IMR-90 (cell line): ENCODE measurements at regions not wholly inside any gene's neighbourhood (a gene's known extent, or its start where the extent isn't known, plus 50 kb on each side); places are given as distances from the start of the nearest gene placed in this dataset.

Experiments used
- ATAC-seq: fragments of 200-7000 bp; cut with Tn5 transposase; 2 replicates; pipeline ENCODE4 v1.9.1; 2020; ENCODE audit warnings: low read depth, mild to moderate bottlenecking, moderate library complexity
- BruUV-seq: library from RNA; stranded (reverse); fragments of 400-500 nt; replicated peaks from 2 replicates; lab custom pipeline; 2021; lab: Mats Ljungman, UMichigan
- CTCF ChIA-PET: fragments of 300-600 bp; formaldehyde crosslinking; extraction: SDS; loops from one replicate; lab custom pipeline; 2021; ENCODE audit warnings: antibody characterized with exemption; lab: Yijun Ruan, JAX
- POLR2A ChIA-PET: fragments of 300-600 bp; sonication (Branson Sonifier 250); formaldehyde crosslinking; loops from one replicate; lab custom pipeline; 2022; ENCODE audit warnings: antibody characterized with exemption; ENCODE audit not compliant: unreplicated experiment; lab: Charles Lee
- DNase-seq: peaks from one replicate; pipeline ENCODE4 v3.0.0; 2013
- H2AFZ ChIP-seq: replicated peaks from 2 replicates; pipeline ENCODE3; 2013; ENCODE audit warnings: low read length, mild to moderate bottlenecking; ENCODE audit not compliant: poor library complexity
- H2AK5ac ChIP-seq: 2 replicates; pipeline ENCODE4 v1.6.1; 2013; ENCODE audit warnings: low read depth, low read length, inconsistent platforms
- H2AK9ac ChIP-seq: replicated peaks from 2 replicates; pipeline ENCODE3; 2013; ENCODE audit warnings: mild to moderate bottlenecking, low read depth, low read length, moderate library complexity; ENCODE audit not compliant: poor library complexity
- H2BK120ac ChIP-seq: 2 replicates; pipeline ENCODE4 v1.6.1; 2013; ENCODE audit warnings: low read depth, low read length, inconsistent platforms
- H2BK15ac ChIP-seq: 3 replicates; pipeline ENCODE4 v1.6.1; 2013; ENCODE audit warnings: low read depth, low read length, inconsistent platforms
- H2BK20ac ChIP-seq: 2 replicates; pipeline ENCODE4 v1.6.1; 2013; ENCODE audit warnings: low read depth, mild to moderate bottlenecking, inconsistent platforms, low read length, moderate library complexity
- H2BK5ac ChIP-seq: 2 replicates; pipeline ENCODE4 v1.6.1; 2013; ENCODE audit warnings: mild to moderate bottlenecking, low read depth, low read length, inconsistent platforms; ENCODE audit not compliant: poor library complexity, severe bottlenecking
- H3K14ac ChIP-seq: replicated peaks from 2 replicates; pipeline ENCODE4 v1.6.1; 2013; ENCODE audit warnings: low read depth, low read length, inconsistent platforms
- H3K18ac ChIP-seq: 2 replicates; pipeline ENCODE4 v1.6.1; 2013; ENCODE audit warnings: low read depth, low read length, control low read depth
- H3K23ac ChIP-seq: 2 replicates; pipeline ENCODE4 v1.6.1; 2013; ENCODE audit warnings: low read depth, low read length, inconsistent platforms
- H3K27ac ChIP-seq: 2 replicates; pipeline ENCODE4 v1.5.1; 2013; ENCODE audit warnings: mild to moderate bottlenecking, control low read depth, low read length; ENCODE audit not compliant: insufficient read depth
- H3K27me3 ChIP-seq: 2 replicates; pipeline ENCODE4 v1.6.1; 2013; ENCODE audit warnings: low read length; ENCODE audit not compliant: control insufficient read depth, insufficient read depth
- H3K36me3 ChIP-seq: 2 replicates; pipeline ENCODE4 v1.6.1; 2013; ENCODE audit warnings: low read length, mixed read lengths; ENCODE audit not compliant: control insufficient read depth, insufficient read depth
- H3K4ac ChIP-seq: 2 replicates; pipeline ENCODE4 v1.6.1; 2013; ENCODE audit warnings: low read depth, low read length, inconsistent platforms
- H3K4me1 ChIP-seq: 2 replicates; pipeline ENCODE4 v1.6.1; 2013; ENCODE audit warnings: low read length, mixed read lengths; ENCODE audit not compliant: control insufficient read depth, insufficient read depth
- H3K4me2 ChIP-seq: 2 replicates; pipeline ENCODE4 v1.6.1; 2013; ENCODE audit warnings: low read depth, mild to moderate bottlenecking, control low read depth, low read length, moderate library complexity
- H3K4me3 ChIP-seq: 2 replicates; pipeline ENCODE4 v1.5.1; 2013; ENCODE audit warnings: low read depth, mild to moderate bottlenecking, control low read depth, low read length, moderate library complexity; ENCODE audit not compliant: insufficient read depth
- H3K56ac ChIP-seq: 2 replicates; pipeline ENCODE4 v1.6.1; 2013; ENCODE audit warnings: low read length, inconsistent platforms; ENCODE audit not compliant: insufficient read depth; ENCODE audit errors: extremely low read depth
- H3K79me1 ChIP-seq, 2 experiments: 2 replicates each; pipeline ENCODE4 v1.6.1; 2013; ENCODE audit warnings: low read length in 2 of 2, inconsistent platforms in 1 of 2, low read depth in 1 of 2
- H3K9ac ChIP-seq: 2 replicates; pipeline ENCODE4 v1.6.1; 2013; ENCODE audit warnings: low read depth, low read length, control low read depth
- H3K9me1 ChIP-seq: 2 replicates; pipeline ENCODE4 v1.6.1; 2013; ENCODE audit warnings: low read length, inconsistent platforms; ENCODE audit not compliant: insufficient read depth
- H3K9me3 ChIP-seq: 2 replicates; pipeline ENCODE4 v1.6.1; 2013; ENCODE audit warnings: low read length; ENCODE audit not compliant: control insufficient read depth, insufficient read depth
- H4K20me1 ChIP-seq: 2 replicates; pipeline ENCODE4 v1.6.1; 2013; ENCODE audit warnings: low read length, inconsistent platforms; ENCODE audit not compliant: insufficient read depth
- H4K5ac ChIP-seq: 2 replicates; pipeline ENCODE4 v1.6.1; 2013; ENCODE audit warnings: mild to moderate bottlenecking, low read depth, low read length, control low read depth
- H4K8ac ChIP-seq, 2 experiments: 2 replicates each; pipeline ENCODE4 v1.6.1; 2013; ENCODE audit warnings: low read depth in 2 of 2, low read length in 2 of 2, control low read depth in 1 of 2, inconsistent platforms in 1 of 2
- H4K91ac ChIP-seq: 2 replicates; pipeline ENCODE4 v1.6.1; 2013; ENCODE audit warnings: low read depth, low read length, inconsistent platforms; ENCODE audit not compliant: insufficient read depth
- CHD1 ChIP-seq: IDR thresholded peaks from 2 replicates; pipeline ENCODE4 v1.6.1; 2012; ENCODE audit warnings: low read depth, low read length, improper control_type of control experiment
- MAZ ChIP-seq: IDR thresholded peaks from 2 replicates; pipeline ENCODE4 v1.6.1; 2012; ENCODE audit warnings: low read depth, mild to moderate bottlenecking, low read length, improper control_type of control experiment, moderate library complexity, borderline replicate concordance
- POLR2A ChIP-seq: IDR thresholded peaks from 2 replicates; pipeline ENCODE4 v1.6.1; 2012; ENCODE audit warnings: mild to moderate bottlenecking, low read depth, low read length
- RCOR1 ChIP-seq: IDR thresholded peaks from 2 replicates; pipeline ENCODE4 v1.6.1; 2012; ENCODE audit warnings: mild to moderate bottlenecking, low read length, improper control_type of control experiment; ENCODE audit not compliant: insufficient replicate concordance
- WGBS, 2 experiments: methylation state at CpG; one replicate each; pipeline versions ENCODE4 v1.1.5 to v1.1.7; 2013; ENCODE audit warnings: missing lambda C conversion rate in 2 of 2; ENCODE audit not compliant: insufficient read length in 1 of 2; ENCODE audit errors: extremely low coverage in 2 of 2; 5-methylcytosine and 5-hydroxymethylcytosine counted together
- dilution Hi-C: fragments of 300-500 bp; cut with HindIII; formaldehyde crosslinking; loops from one replicate; pipeline ENCODE4 v1.14.3; 2018; ENCODE audit warnings: low sequenced_read_pairs; ENCODE audit not compliant: unreplicated experiment
- in situ Hi-C: fragments of 300-500 bp; cut with MboI; formaldehyde crosslinking; loops from 3 replicates; pipeline ENCODE4 v1.14.3; 2019; ENCODE audit warnings: low sequenced_read_pairs, inconsistent platforms, mixed read lengths
- intact Hi-C: fragments of 100-400 bp; cut with micrococcal nuclease; formaldehyde crosslinking; loops from 2 replicates; pipeline ENCODE4 v1.10.0; 2022

GRCh38 chr12:90871726-90872096 is 83.3 kb downstream of the CCER1 start:
- Histone ChIP-seq H3K14ac (no peak overlapping the region), H4K5ac (no peak overlapping the region), H3K36me3 (no peaks in the 10 kb centered on the region), H3K4me1 (no peaks in the 10 kb centered on the region), H4K20me1 (no peaks in the 10 kb centered on the region), H2BK120ac (no peak overlapping the region), H2AFZ (no peak overlapping the region), H3K9me3 (no peaks in the 10 kb centered on the region), H3K27ac (no peak overlapping the region), H3K4me3 (no peak overlapping the region), H4K91ac (no peak overlapping the region), H3K18ac (no peak overlapping the region), H3K79me1 (no peaks in the 10 kb centered on the region), H2AK9ac (no peak overlapping the region), H3K27me3 (no peaks in the 10 kb centered on the region; the same call in 1 of the 2 replicates), H3K9ac (no peak overlapping the region), H3K56ac (no peak overlapping the region), H2BK15ac (no peak overlapping the region), H3K9me1 (no peaks in the 10 kb centered on the region), H2BK20ac (no peak overlapping the region), H3K4me2 (no peak overlapping the region), H3K4ac (no peak overlapping the region), H2AK5ac (no peak overlapping the region), H2BK5ac (no peak overlapping the region), H3K23ac (no peak overlapping the region), H4K8ac (no peak overlapping the region)
- in situ Hi-C loops (no loop called here), dilution Hi-C loops (no loop called here), intact Hi-C loops (no loop called here)
- TF ChIP-seq MAZ (no peak), RCOR1 (no peak), CHD1 (no peak), POLR2A (no peak)
- DNase-seq = no peak
- CTCF ChIA-PET = no interaction called here
- POLR2A ChIA-PET = no interaction called here
- no CpG with 5 or more reads among the region's 2 CpGs for WGBS, 2 experiments
- BruUV-seq = no TSS peak
- ATAC-seq = no peak
